Spleen (tissue), 11 donors: ENCODE measurements at regions not wholly inside any gene's neighbourhood (a gene's known extent, or its start where the extent isn't known, plus 50 kb on each side); places are given as distances from the start of the nearest gene placed in this dataset.

Source experiments
- DNase-seq: peaks from one replicate; pipeline ENCODE4 v3.0.0-alpha.2; 2020
- H3K27ac ChIP-seq, 8 donors: fragments of 200-600 bp; sonication (generic) in 7 of 8; 1 replicate in 4 of 8; 2 replicates in 4 of 8; pipeline versions ENCODE4 v1.5.0 to v1.8.0; 2016 to 2021; ENCODE audit warnings: inconsistent platforms in 4 of 8, mild to moderate bottlenecking in 4 of 8, moderate library complexity in 1 of 8
- H3K27me3 ChIP-seq, 7 donors: fragments of 200-600 bp; sonication (generic) in 6 of 7; replicated peaks in 1 of 7; 1 replicate in 4 of 7; 2 replicates in 3 of 7; pipeline versions ENCODE4 v1.5.0 to v1.8.0; 2016 to 2021; ENCODE audit warnings: inconsistent platforms in 3 of 7, mild to moderate bottlenecking in 1 of 7
- H3K36me3 ChIP-seq, 6 donors: fragments of 200-600 bp; sonication (generic) in 5 of 6; 1 replicate in 4 of 6; 2 replicates in 2 of 6; pipeline versions ENCODE4 v1.5.0 to v1.8.0; 2016 to 2021; ENCODE audit warnings: inconsistent platforms in 2 of 6
- H3K4me1 ChIP-seq, 6 donors: fragments of 200-600 bp; sonication (generic) in 5 of 6; 1 replicate in 3 of 6; 2 replicates in 3 of 6; pipeline versions ENCODE4 v1.5.0 to v1.8.0; 2016 to 2021; ENCODE audit warnings: inconsistent platforms in 3 of 6
- H3K4me3 ChIP-seq, 8 donors: fragments of 200-600 bp; sonication (generic) in 7 of 8; 1 replicate in 4 of 8; 2 replicates in 4 of 8; pipeline versions ENCODE4 v1.5.0 to v1.8.0; 2016 to 2021; ENCODE audit warnings: inconsistent platforms in 4 of 8, mild to moderate bottlenecking in 4 of 8, moderate library complexity in 2 of 8
- H3K9me3 ChIP-seq, 8 donors: fragments of 200-600 bp; sonication (generic) in 7 of 8; 1 replicate in 4 of 8; 2 replicates in 4 of 8; pipeline versions ENCODE4 v1.5.0 to v1.8.0; 2016 to 2021; ENCODE audit warnings: inconsistent platforms in 4 of 8
- CTCF ChIP-seq, 11 experiments: fragments of 200-600 bp in 7 of 11; fragments of 450-650 bp in 4 of 11; sonication (generic) in 4 of 11; IDR thresholded peaks in 8 of 11; conservative IDR thresholded peaks in 3 of 11; 1 replicate in 7 of 11; 2 replicates in 4 of 11; pipeline versions ENCODE4 v1.4.0 to v1.8.0; 2016 to 2021; ENCODE audit warnings: antibody characterized with exemption in 11 of 11, inconsistent platforms in 4 of 11, mild to moderate bottlenecking in 1 of 11
- POLR2A ChIP-seq, 3 donors: fragments of 450-650 bp; IDR thresholded peaks; one replicate each; pipeline ENCODE4 v1.5.1; 2017; ENCODE audit warnings: antibody characterized with exemption in 3 of 3, mild to moderate bottlenecking in 1 of 3
- POLR2AphosphoS5 ChIP-seq, 3 donors: sonication (generic); formaldehyde crosslinking; IDR thresholded peaks; one replicate each; pipeline ENCODE4 v1.5.1; 2017; ENCODE audit warnings: antibody characterized with exemption in 3 of 3
- WGBS, 5 donors: extraction: QIAGEN DNeasy Blood & Tissue Kit in 3 of 5; methylation state at CpG; one replicate each; pipeline versions ENCODE4 v1.1.5 to v1.1.7; 2013 to 2018; 5-methylcytosine and 5-hydroxymethylcytosine counted together
- intact Hi-C: fragments of 100-400 bp; cut with DNase I; formaldehyde crosslinking; loops from one replicate; pipeline ENCODE4 v1.15.0; 2023; ENCODE audit warnings: low total_unique reads
- donor health status: healthy with polysubstance abuse.
- donor health status: DM: no; HTN: no; CAD: no; lungs with moderate emphysema.
- donor health status: DM: no; HTN: no; CAD: no.
- donor health status: Bipolar disorder and iron deficiency.
- donor health status: healthy.
- donor health status: DM: no; HTN: no; CAD: no.
- donor health status: DM: yes; HTN: yes; CAD: no.

- TF ChIP-seq CTCF (IDR thresholded peaks at IDR 0.05 in 8 of 11, conservative IDR thresholded peaks at IDR 0.05 in 3 of 11), result no peak
- no peak for TF ChIP-seq POLR2A (IDR thresholded peaks at IDR 0.05)
- no peak for TF ChIP-seq POLR2AphosphoS5 (IDR thresholded peaks at IDR 0.05)
Measured at GRCh38 chr21:41668051-41668541, 98.8 kb downstream of the RIPK4 start.

DNA sequence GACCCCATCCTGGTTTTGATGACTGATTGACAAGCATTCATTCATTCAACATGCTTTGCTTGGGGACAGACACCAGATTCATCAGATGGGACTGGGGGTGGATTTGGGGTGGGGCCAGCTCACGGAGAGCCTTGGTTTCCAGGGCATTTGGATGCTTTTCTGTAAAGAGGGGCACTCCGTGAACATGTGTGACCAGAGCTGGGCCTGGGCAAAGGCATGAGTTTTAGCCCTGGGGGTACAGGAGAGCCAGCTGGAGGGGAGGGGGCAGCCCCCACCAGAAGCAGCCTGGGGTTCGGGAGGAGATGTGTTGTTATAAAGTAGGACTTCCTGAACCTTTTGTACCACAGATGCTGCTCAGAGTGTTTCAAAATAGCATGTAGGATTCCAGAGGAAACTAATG lies 99.7 kb downstream of the RIPK4 start:
- H3K9me3 ChIP-seq, result no peaks in the 10 kb centered on the region
- DNase-seq, result peak; percentile 40

More at GRCh38 chr21:41668051-41668541, 98.8 kb downstream of the RIPK4 start:
- DNase-seq, result peak; percentile 23
- H3K36me3 ChIP-seq, result no peaks in the 10 kb centered on the region
- peaks cover 0 to 71% (median 0%) of the 10 kb centered on the region in 7 donors for H3K27me3 ChIP-seq
- H3K27ac ChIP-seq, result no peak overlapping the region
- 82 to 100% (median 92%) methylated on average over 3 to 11 of the region's 11 CpGs for WGBS, 5 donors
- intact Hi-C loops, result no loop called here
- peaks cover 0 to 5% (median 0%) of the 10 kb centered on the region in 6 donors for H3K4me1 ChIP-seq
- H3K4me3 ChIP-seq, result no peak overlapping the region
- no peaks in the 10 kb centered on the region for H3K9me3 ChIP-seq

DNA sequence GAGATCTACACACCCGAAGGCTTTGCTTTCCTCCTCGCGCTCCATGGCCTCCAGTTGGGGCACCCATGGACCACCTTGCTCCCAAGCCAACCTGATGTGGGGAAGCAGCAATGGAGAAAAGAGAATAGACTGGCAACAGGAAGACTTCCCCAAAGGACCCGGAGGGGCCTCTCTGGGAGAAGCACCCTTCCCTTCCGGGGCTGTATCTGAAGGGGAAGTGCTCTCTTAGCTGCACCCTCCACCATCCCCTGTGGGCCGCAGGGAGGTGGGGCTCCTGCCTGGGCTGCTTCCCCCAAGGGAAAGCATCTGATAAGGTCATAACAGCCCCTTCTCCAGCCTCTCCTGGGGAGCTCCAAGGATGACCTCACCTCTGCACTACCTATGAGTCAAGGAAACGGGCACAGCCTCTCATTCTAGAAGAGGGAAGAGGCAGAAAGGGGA lies 100.2 kb downstream of the RIPK4 start:
- intact Hi-C loops, result no loop called here
- 43 to 73% (median 53%) methylated on average over 3 to 7 of the region's 7 CpGs for WGBS, 5 donors

More for the DNA sequence above, 99.7 kb downstream of the RIPK4 start:
- H3K27ac ChIP-seq, result no peak overlapping the region
- H3K27me3 ChIP-seq, result peaks cover 0 to 68% (median 0%) of the 10 kb centered on the region in 7 donors
- intact Hi-C loops, result no loop called here
- peaks cover 0 to 5% (median 0%) of the 10 kb centered on the region in 6 donors for H3K4me1 ChIP-seq
- 51 to 81% (median 76%) methylated on average over 2 to 3 of the region's 3 CpGs for WGBS, 5 donors
- H3K4me3 ChIP-seq, result no peak overlapping the region
- TF ChIP-seq POLR2A (IDR thresholded peaks at IDR 0.05) (no peak), POLR2AphosphoS5 (IDR thresholded peaks at IDR 0.05) (no peak), CTCF (IDR thresholded peaks at IDR 0.05 in 8 of 11, conservative IDR thresholded peaks at IDR 0.05 in 3 of 11) (no peak)
- H3K36me3 ChIP-seq, result no peaks in the 10 kb centered on the region

GRCh38 chr21:41665766-41666595 lies 100.9 kb downstream of the RIPK4 start:
- H3K27ac ChIP-seq, result no peak overlapping the region
- peaks cover 0 to 5% (median 0%) of the 10 kb centered on the region in 6 donors for H3K4me1 ChIP-seq
- no peaks in the 10 kb centered on the region for H3K9me3 ChIP-seq
- no peak for TF ChIP-seq POLR2AphosphoS5 (IDR thresholded peaks at IDR 0.05)
- no peak for TF ChIP-seq POLR2A (IDR thresholded peaks at IDR 0.05)
- no peak for TF ChIP-seq CTCF (IDR thresholded peaks at IDR 0.05 in 8 of 11, conservative IDR thresholded peaks at IDR 0.05 in 3 of 11)
- peaks cover 0 to 63% (median 0%) of the 10 kb centered on the region in 7 donors for H3K27me3 ChIP-seq
- 83 to 88% (median 85%) methylated on average over 9 to 16 of the region's 16 CpGs for WGBS, 5 donors
- intact Hi-C loops, result no loop called here
- no peak overlapping the region for H3K4me3 ChIP-seq
- H3K36me3 ChIP-seq, result no peaks in the 10 kb centered on the region
- peak; percentile 65 for DNase-seq

More for the DNA sequence above, 100.2 kb downstream of the RIPK4 start:
- no peaks in the 10 kb centered on the region for H3K36me3 ChIP-seq
- H3K4me3 ChIP-seq, result no peak overlapping the region
- H3K4me1 ChIP-seq, result peaks cover 0 to 5% (median 0%) of the 10 kb centered on the region in 6 donors
- peaks cover 0 to 66% (median 0%) of the 10 kb centered on the region in 7 donors for H3K27me3 ChIP-seq
- no peak for TF ChIP-seq POLR2A (IDR thresholded peaks at IDR 0.05)
- peak; percentile 72 for DNase-seq
- no peaks in the 10 kb centered on the region for H3K9me3 ChIP-seq
- H3K27ac ChIP-seq, result no peak overlapping the region
